GM18508 (cell line): ENCODE measurements at regions not wholly inside any gene's neighbourhood (a gene's known extent, or its start where the extent isn't known, plus 50 kb on each side); places are given as distances from the start of the nearest gene placed in this dataset.
A peak's percentile ranks its signal among the peaks of the same experiment; 100 is the strongest.
"Not testable (repeated sequence)": the region's sequence is repeated elsewhere in the genome, so short reads cannot be mapped to it uniquely, and the experiment has no call there.

Experiments used
- ATAC-seq: cut with Tn5 transposase; IDR thresholded peaks from one replicate; pipeline ENCODE4 v1.9.1; 2021; ENCODE audit warnings: moderate number of reproducible peaks; ENCODE audit not compliant: insufficient read depth, unreplicated experiment

DNA sequence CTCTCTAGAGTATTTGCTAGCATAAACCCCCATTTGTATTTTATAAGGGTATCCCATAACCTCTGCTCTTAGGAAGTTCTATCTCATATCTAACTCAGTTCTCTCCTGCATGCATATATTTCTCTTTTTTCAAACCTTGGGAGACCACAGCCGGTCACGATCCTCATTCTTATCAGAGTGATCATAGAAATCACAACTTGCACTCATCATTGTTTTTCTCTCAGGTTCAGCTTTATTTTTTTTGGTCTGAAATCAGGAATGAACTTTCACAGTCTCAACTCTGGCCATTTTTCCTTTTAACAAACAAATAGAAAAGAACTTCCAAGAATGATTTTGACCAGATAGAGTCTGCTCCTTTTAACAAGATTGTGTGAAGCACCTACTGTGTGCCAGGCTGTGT, 98.6 kb upstream of the BLID start:
- ATAC-seq: no peak

DNA sequence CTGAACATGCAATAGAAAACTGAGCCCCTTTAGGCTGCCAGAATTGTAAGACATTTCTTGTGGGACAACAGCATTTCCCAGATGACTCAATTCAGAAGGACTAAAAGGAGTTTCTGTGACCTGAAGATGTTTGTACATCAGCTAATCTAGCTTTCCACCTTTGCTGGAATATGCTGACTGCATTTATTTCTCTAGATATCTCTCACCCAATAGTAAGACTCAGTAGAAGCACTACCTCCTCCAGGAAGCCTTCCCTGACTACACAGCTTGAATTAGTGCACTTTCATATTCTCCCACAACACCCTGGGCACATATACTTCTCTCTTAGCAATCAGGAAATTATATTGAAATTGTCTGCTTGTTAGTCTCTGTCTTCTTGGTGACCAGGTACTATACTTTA, 98.1 kb upstream of the BLID start:
- ATAC-seq: no peak

DNA sequence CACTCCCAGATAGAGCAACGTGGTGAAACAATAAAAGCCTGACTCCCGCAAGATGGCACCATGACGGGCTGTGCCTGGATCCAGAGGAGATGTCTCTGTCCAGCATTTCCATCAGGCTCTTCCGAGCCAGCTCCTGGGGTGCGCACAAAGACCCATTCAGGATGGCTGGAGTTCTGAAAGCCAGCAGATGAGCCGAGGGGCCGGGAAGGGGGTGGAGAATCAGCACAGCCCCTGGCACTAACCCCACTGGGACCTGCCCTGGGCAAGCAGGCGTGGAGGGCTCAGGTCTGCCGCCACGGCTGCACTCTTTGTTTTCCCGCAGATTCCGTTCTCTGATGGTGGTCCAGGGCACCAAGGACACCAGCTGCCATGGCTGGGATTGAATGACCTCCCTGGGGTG, 97.2 kb upstream of the BLID start:
- no peak for ATAC-seq

- ATAC-seq: no peak
Measured at GRCh38 chr11:122210367-122210997, 94.5 kb upstream of the BLID start.

DNA sequence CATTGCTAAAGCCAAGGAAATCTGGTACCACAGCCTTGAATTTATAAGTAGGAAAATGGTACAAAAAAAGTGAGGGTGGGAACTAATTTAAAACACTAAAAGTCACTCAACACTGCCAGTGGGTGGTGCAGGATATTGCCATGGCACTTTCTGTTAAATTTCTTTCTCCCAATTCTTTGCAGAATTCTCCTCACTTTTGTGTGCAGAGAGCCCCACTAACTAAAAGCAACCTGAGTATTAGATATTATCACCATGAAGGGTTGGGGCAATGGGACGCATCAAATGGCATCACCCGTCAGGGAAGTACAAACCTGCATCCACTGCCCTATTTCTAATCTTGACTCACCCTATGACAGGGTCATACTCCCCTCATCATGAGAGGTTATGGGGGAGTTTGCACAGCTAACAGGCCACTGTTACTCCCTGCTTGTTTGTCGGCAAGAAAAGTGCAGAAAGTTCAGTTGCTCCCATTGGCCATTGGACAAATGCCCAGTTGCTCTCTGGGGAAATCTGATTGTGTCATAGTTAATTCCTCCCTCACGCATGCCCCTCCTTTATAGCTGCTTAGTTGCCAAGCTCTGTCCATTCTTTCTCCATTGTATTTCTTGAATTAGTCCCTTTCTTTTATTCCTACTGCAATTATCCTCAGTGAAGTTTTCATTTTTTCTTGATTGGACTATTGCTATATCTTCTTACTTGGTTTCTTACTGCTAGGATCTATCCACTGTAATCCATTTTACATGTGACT, 93.8 kb upstream of the BLID start:
- ATAC-seq: no peak

- ATAC-seq: no peak
Measured at GRCh38 chr11:122207921-122208764, 92.1 kb upstream of the BLID start.

- ATAC-seq: no peak
Measured at GRCh38 chr11:122207505-122207904, 91.5 kb upstream of the BLID start.

- no peak for ATAC-seq
Measured at GRCh38 chr11:122205036-122205435, 89.0 kb upstream of the BLID start.

DNA sequence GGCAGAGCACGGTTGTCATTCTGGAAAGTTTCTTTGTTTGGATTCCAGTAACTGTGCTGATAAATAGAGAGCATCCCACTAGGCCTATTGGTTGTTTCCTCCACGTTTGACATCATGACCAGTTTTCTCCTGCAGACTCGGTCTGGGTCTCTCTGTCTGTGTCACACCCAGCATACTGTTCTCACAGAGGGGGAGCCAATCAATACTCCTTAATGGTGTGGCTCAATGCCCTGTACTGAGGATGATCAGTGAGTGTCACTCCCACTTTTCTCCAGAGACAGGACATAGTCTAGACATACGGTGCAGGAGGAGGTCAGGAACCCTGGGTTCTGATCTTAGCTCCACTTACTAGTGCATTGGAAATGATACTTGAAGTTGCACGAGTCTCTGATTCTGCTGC, 88.2 kb upstream of the BLID start:
- no peak for ATAC-seq

DNA sequence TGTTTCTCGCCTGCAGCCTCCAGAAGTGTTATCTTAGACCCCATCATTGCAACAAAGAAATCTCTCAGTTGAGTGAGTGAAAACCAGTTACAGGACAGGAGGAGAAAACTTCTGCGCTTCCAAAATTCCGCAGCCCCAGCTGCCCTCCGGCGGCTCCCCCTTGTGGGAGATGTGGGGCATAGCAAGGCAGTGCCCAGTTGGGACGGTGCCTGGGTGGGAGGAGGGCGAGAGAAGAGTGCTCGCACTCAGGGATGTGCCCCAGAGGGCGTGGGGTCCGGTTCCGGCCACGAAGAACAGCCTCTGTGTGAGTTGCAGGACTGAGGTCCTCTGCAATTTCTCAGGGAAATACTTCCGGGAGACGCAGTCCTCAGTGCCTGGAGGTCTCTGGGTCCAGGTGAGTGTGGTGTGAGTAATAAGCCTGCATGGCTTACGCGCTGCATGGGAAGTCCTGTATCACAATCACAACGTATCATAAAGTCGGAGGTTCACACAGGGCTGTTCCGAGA, 87.0 kb upstream of the BLID start:
- ATAC-seq: peak; percentile 61

GRCh38 chr11:122202161-122202950, 86.3 kb upstream of the BLID start:
- no peak for ATAC-seq

- no peak for ATAC-seq
Measured at GRCh38 chr11:122201106-122201505, 85.1 kb upstream of the BLID start.

DNA sequence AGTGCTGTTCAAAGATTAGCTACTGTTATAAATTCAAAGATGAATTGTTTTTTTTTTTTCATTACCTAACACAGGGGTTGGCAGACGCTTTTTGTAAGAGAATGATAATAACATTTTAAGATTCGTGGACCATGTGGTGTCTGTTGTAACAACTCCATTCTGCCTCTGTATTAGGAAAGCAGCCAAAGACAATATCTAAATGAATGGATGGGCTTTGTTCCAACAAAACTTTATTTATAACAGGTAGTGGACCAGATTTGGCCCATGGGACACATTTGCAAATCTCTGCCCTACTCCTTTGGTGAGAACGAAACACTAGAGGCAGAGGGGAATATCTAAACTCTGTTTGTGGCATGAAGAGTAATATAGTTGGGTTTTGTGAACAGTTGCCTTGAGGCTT, 83.6 kb upstream of the BLID start:
- ATAC-seq: no peak

DNA sequence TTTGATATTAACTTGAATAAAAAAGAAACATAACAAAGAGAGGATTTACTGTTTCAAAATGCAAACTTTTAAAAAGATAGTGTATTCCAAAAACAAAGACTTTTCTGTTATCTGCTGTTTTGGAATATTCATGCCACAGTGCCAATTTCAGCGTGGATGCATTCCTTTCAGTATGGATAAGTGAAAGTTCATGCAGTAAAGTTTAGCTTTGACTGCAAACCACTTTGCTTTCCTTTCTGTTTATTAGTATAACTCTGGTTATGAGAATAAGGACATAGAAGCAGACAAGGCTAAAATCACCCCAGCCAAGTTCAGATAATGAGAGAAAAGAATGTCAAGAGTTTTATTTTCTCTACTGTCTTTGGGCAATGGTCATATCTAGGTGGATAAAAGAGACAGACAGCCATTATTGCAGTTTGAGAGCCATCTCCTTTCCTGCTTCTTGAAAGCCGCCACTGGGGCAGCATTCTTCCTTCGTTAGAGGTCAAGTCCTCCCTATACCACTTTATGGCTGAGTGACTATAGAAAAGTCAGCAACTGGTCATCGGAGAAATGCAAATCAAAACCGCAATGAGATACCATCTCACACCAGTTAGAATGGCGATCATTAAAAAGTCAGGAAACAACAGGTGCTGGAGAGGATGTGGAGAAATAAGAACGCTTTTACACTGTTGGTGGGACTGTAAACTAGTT, 82.4 kb upstream of the BLID start:
- ATAC-seq: no peak

- no peak for ATAC-seq
Measured at GRCh38 chr11:122197066-122197987, 81.3 kb upstream of the BLID start.

GRCh38 chr11:122195790-122196189, 79.8 kb upstream of the BLID start:
- ATAC-seq: no peak

DNA sequence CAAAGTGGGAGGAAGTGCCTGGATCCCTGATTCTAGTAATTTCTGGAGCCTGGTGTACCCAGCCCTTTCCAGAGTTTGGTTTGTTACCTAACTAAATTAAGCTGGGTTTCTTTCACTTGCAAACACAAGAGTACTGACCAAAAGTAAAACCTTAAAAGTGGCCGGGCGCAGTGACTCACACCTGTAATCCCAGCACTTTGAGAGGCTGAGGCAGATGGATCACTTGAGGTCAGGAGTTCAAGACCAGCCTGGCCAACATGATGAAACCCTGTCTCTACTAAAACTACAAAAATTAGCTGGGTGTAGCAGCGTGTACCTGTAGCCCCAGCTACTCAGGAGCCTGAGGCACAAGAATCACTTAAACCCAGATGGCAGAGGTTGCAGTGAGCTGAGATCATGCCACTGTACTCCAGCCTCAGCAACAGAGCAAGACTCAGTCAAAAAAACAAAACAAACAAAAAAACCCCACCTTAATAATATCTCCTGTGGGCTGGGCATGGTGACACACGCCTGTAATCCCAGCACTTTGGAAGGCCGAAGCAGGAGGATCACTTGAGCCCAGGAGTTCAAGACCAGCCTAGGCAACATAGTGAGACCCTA, 78.0 kb upstream of the BLID start:
- not testable (repeated sequence) for ATAC-seq

GRCh38 chr11:122193457-122193856, 77.4 kb upstream of the BLID start:
- no peak for ATAC-seq
